ENCODE measurements at regions not wholly inside any gene's neighbourhood (a gene's known extent, or its start where the extent isn't known, plus 50 kb on each side); places are given as distances from the start of the nearest gene placed in this dataset.

GRCh38 chr11:109821511-109821910 is 271.7 kb upstream of the ZC3H12C start:
- TF ChIP-seq CTCF (IDR thresholded peaks at IDR 0.05), result no peak
- ATAC-seq (ENCODE audit: low FRiP score) (no peak), DNase-seq (ENCODE audit: low spot score) (no peak)

GRCh38 chr11:109822436-109823102 is 270.6 kb upstream of the ZC3H12C start:
- ATAC-seq (ENCODE audit: low FRiP score) (no peak), DNase-seq (ENCODE audit: low spot score) (no peak)
- TF ChIP-seq CTCF (IDR thresholded peaks at IDR 0.05), result no peak

GRCh38 chr11:109828387-109828786 is 264.8 kb upstream of the ZC3H12C start:
- no peak for TF ChIP-seq CTCF (IDR thresholded peaks at IDR 0.05)
- DNase-seq (ENCODE audit: low spot score) (no peak), ATAC-seq (ENCODE audit: low FRiP score) (no peak)

GRCh38 chr11:109838026-109838425 is 255.2 kb upstream of the ZC3H12C start:
- ATAC-seq (ENCODE audit: low FRiP score), result no peak
- TF ChIP-seq CTCF (IDR thresholded peaks at IDR 0.05), result no peak
- DNase-seq (ENCODE audit: low spot score), result no peak

GRCh38 chr11:109845437-109845836 is 247.8 kb upstream of the ZC3H12C start:
- no peak for TF ChIP-seq CTCF (IDR thresholded peaks at IDR 0.05)
- DNase-seq (ENCODE audit: low spot score) (no peak), ATAC-seq (ENCODE audit: low FRiP score) (no peak)

- no peak for TF ChIP-seq CTCF (IDR thresholded peaks at IDR 0.05)
- ATAC-seq (ENCODE audit: low FRiP score) (no peak), DNase-seq (ENCODE audit: low spot score) (no peak)
Observed at GRCh38 chr11:109847621-109848020, 245.6 kb upstream of the ZC3H12C start.

GRCh38 chr11:109849051-109849450 is 244.1 kb upstream of the ZC3H12C start:
- no peak for DNase-seq (ENCODE audit: low spot score)
- TF ChIP-seq CTCF (IDR thresholded peaks at IDR 0.05), result no peak
- no peak for ATAC-seq (ENCODE audit: low FRiP score)

Measured in omental fat pad (tissue), 3 donors.